Stimulated activated CD8-positive, alpha-beta memory T cell treated with anti-CD3 and anti-CD28 coated beads, Interleukin-7, amount 100 ng/mL, for 24 hours (primary cell): ENCODE measurements at regions not wholly inside any gene's neighbourhood (a gene's known extent, or its start where the extent isn't known, plus 50 kb on each side); places are given as distances from the start of the nearest gene placed in this dataset.
"Not testable (repeated sequence)": the region's sequence is repeated elsewhere in the genome, so short reads cannot be mapped to it uniquely, and the experiment has no call there.

Source experiments
- DNase-seq: peaks from one replicate; pipeline ENCODE4 v3.0.0-alpha.2; 2020; ENCODE audit warnings: low read depth

DNA sequence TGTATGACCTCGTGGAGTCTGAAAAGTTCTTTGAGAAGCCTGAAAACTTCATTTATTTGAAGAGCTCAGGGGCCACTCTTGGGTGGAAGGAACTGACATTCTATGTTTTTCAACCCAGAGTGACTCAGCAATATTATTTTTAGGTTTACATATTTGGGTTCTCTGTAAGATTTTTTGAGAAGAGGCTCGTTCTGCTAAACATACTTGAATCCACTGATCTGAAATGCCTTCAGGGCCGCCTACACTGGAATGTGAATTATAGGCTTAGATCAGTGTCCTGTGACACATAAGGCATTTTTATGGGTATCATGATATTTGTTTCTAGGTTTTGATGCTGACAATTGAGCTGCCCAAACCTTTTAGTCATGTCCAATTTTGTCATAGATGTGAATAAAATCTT, 86.2 kb downstream of the PSAT1 start:
- no peak for DNase-seq

DNA sequence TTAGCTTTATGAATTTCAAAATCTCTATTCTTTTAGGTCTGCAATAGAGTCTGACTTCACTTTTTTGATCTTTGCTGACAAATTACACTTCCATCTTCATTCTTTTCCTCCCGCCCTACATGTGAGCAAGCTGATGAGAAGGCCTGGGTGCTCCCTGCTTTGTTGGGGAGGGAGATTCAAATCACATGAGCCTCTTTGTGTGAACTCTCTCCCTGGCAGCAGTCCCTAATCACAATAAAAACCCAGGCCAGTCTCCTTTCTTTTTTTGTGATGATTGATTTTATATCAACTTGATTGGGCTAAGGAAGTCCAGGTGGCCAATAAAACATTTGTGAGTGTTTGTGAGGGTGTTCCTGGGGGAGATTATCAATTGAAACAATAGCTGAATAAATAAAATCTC, 89.4 kb downstream of the PSAT1 start:
- no peak for DNase-seq

DNA sequence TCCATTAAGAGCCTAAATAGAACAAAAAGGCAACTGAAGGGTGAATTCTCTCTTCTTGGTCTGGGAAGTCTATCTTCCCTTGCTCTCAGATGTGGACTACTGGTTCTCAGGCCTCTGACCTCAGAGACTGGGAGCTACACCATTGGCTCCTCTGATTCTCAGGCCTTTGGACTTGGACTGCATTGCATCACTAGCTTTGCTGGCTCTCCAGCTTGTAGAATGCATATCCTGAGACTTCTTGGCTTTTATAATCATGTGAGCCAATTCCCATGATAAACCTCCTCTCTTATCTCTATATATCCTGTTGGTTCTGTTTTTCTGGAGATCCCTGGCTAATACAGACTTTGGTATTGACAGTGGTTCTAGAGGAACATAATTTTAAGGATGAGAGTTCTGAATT, 89.8 kb downstream of the PSAT1 start:
- DNase-seq = no peak

DNA sequence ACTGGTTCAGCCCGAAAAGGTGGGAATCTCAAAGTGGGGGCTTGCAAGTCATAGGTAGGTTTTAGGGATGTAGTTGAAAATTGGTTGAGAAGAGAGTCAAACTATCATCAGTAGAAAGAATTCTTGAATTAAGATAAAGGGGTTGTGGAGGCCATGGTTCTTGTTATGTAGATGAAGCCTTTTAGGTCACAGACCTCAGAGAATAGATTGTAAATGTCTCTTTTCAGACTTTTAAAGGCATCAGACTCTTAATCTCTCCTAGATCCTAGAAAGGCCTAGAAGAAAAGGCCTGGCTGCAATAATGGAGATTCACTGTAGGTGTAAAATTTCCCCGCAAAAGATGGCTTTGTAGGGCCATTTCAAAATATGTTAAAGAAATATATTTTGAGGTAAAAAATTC, 96.4 kb downstream of the PSAT1 start:
- no peak for DNase-seq

DNA sequence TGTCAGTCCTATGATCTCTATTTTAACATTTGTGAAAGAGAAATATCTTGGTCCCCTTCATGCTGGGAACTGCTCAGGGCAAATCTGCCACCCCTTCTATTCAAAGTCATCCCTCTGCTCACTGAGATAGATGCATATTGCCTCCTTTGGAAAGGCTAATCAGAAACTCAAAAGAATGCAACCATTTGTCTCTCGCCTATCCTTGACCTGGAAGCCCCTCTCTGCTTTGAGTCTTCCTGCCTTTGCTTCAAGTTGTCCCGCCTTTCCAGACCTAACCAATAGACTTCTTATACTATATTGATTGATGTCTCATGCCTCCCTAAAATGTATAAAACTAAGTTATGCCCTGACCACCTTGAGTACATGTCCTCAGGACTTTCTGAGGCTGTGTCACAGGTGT, 97.0 kb downstream of the PSAT1 start:
- DNase-seq = no peak

DNA sequence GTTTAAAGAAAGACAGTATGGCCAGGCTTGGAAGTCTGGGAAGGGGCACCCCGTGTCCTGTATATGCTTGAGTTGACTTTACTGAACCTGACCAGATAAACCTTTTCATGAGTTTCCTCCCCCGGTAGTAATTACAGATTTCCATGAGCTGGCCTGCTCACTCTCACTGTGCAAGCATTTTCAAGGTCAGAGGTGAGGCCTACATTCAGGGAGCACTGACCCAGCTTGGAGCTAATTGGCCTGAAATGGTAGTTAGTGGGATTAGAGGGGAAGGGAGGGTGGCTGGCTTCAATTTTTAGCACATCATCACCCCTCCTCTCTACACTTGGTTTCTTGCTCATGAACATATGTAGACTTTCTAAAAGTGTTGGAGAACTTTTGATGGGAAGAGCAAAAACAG, 99.2 kb downstream of the PSAT1 start:
- DNase-seq = no peak

DNA sequence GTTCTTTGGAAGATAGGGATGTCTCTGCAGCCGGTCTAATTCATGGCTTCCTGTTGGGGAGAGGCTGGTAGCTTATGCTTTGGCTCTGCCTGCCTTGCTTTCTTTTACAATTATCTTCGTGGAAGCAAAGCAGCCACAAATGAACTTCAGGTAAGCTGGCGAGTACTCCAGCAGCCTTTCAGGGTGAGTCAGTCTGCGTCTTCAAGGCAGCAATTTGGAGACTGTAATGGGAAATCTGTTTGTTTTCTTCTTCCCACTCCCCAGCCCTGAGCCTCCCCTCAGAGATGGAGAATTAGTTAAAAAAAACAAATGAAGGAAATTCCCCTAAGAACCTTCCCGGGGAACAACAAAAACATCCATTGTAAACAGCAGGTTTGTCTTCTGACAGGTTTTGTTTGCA, 100.1 kb downstream of the PSAT1 start:
- DNase-seq = no peak

DNA sequence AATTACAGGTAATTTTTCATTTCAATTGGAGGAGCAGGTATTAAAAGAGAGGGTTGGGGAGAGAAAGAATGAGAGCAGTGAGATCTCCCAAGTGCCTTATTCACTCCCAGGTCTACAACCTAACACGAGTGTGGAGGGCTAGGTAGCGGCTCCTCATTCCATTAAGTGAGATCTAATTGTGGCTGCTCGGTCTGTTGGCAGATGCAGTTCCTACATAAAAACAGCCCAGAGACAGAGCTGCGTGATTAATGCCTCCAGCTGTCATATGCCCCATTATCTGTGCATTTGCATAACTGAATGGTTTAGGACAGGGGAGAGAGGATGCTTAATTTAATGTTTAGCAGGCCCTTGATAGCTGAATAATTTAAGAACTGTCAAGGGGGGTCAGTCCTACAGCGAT, 100.5 kb downstream of the PSAT1 start:
- no peak for DNase-seq

DNA sequence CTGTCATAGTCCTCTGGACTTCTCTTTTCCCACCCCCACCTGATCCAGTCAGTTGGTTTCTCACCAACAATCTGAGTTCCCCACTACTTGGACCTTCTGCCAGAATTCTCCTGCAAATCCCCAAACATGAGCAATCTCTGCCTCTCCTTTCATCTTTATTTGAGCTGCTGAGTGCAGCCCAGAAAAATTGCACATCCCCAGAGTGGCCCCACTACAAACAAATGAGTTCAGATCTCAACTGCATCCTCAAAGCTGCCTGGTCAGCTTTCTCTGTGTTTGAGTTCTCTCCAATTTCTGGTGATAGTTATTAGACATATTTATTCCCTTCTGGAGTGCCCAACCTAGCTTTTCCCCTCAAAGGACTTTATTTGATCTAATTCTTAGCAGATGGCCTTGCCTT, 102.2 kb downstream of the PSAT1 start:
- no peak for DNase-seq

DNA sequence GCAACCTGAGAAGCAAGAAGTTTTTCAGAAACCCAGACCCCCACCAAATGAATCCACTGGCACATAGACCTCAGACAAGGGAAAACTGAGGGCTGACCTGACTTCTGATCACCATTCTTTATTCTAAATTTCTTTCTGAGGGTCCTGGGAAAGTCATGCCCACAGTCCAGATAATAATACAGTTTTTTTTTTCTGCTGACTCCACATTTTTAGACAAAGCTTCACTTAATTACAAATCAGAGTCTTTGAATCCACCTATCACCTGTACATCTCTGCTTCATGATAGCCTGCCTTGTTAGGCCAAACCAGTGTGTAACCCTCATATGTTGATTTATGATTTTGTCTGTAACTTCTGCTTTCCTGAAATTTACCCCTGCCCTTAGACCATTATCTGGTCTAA, 103.6 kb downstream of the PSAT1 start:
- no peak for DNase-seq

DNA sequence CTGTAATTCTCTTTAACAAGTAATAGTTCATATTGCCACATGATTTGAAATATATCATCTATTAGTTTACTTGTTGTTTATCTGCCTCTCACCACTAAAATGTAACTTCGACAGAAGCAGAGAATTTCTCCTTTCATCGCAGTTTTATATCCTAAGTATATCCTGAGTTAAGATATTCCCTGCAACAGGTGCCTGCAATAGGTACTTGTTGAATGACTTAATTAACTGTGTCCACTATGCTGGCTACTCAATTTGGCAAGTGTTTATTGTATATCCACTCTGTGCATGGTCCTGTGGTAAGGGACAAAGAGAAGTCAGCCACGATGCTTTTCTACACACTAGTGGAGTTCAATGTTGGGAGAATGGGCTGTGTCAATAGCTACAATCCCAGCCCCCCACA, 108.5 kb downstream of the PSAT1 start:
- no peak for DNase-seq

DNA sequence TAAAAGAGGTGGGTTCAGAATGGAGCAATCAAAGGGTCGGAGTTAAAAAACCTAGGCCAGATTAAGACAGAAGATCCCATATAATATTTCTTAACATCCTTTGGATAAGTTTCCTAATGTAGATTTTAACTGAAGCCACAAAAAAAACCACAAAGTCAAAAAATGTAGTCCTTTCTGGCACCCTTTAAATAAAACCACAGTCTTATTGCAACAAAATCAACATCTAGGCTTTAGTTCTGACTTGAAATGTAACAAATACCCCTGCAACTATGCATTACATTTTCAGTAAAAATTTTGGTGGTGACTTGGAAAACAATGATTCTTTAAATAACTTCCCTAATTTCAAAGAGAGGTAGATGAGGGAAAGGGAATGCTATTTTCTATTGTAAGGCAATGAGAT, 109.2 kb downstream of the PSAT1 start:
- DNase-seq = no peak

DNA sequence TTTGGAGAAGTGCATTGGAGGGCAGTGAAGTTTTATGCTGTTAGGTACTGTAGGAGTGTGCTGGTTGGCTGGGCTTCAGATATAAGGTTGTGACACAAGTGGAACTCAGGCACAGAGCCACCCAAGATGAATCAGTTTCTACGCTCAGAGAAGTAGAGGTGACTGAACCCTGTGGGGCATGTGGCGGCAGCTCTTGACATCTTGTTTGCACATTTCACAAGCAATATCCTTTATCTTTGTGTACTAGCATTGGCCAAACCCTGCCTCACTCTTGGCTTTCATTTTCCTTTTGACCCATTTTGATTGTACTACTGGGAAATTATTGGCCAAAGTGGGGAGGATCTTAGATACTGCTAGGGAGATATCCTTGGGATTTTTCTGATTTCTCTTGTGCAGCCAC, 110.0 kb downstream of the PSAT1 start:
- no peak for DNase-seq

DNA sequence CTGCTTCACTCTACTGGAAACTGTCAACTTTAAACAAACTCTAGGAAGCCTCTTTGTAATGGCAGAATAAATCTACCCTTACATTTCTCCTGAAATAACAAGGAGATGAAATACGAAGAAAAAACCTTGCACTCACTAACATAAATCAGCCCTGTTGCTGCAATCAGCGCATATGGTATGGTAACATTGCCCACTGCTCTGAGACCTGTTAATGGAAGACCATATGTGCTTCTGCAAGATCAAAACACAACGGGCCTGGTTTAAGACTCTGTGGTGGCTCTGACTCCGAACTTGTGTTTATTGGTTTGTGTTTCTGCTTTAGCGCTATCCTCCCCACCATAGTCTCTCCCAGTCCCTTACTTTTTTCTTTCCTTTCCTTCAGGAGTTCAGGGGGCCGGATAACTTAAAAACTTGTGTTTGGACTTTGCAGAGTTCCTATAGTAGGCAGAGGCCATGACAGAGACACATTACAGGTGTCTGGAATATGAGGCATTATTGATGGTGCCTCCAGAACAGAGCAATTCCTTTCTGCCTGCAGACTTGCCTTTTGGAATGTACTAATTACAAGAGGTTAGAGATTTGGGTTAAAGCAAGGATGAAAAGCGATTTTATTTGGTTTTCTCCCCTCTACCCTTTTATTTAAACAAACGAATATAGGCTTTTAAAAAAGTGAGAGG, 110.8 kb downstream of the PSAT1 start:
- no peak for DNase-seq

DNA sequence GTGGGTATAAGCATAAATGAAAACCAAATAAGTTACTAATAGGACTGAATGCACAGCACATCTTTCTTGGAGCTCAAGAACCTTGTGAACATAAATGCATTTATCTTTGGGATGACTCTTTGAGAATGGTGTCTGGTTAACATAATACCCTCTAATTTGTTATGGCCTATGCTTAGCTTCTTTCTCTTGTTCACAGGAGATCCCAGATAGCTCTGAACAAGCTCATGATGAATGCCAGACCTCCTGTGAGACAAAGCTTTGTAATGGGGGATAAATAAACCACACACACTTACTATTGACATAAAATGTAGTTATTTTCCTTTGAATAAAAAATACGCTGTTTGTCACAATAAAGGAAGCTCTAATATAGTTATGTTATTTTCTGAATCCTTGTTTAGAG, 111.5 kb downstream of the PSAT1 start:
- no peak for DNase-seq

DNA sequence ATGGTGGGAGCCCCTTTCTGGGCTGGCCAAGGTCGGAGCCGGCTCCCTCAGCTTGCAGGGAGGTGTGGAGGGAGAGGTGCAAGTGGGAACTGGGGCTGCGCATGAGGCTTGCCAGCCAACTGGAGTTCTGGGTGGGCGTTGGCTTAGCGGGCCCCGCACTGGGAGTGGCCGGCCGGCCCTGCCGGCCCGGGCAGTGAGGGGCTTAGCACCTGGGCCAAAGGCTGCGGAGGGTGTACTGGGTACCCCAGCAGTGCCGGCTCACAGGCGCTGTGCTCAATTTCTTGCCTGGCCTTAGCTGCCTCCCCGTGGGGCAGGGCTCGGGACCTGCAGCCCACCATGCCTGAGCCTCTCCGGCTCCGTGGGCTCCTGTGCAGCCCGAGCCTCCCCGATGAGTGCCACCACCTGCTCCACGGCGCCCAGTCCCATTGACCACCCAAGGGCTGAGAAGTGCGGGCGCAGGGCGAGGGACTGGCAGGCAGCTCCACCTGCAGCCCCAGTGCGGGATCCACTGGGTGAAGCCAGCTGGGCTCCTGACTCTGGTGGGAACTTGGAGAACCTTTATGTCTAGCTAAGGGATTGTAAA, 113.1 kb downstream of the PSAT1 start:
- not testable (repeated sequence) for DNase-seq

DNA sequence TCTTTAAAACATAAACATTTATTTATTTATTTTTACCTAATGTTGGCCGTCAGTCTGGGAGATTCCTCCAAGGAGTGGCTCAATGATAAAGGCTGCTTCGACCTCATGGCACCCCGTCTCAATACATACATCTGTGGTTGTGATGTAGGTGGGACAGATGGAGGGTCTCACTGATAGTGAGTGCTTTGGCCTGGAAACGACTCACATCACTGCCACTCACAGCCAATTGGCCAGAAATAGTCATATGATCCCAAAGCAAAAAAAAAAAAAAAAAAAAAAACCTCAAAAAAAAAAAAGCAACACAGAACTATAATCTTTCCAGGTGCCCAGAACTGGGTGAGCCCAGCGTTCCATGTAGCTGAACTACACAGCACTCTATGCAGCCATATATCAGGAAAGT, 125.4 kb downstream of the PSAT1 start:
- DNase-seq = no peak

DNA sequence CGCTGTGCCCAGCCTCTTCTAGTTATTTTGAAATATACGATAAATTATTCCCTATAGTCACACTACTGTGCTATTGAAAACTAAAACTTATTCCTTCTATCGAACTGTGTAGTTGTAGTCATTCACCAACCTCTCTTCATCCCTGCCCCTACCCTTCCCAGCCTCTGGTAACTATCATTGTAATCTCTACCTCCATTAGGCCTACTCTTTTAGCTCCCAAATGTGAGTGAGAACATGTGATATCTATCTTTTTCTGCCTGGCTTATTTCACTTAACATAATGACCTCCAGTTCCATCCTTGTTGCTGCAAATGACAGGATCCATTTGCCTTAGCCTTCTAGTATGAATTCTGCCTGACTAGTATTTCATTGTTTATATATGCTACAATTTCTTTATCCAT, 127.4 kb downstream of the PSAT1 start:
- no peak for DNase-seq

DNA sequence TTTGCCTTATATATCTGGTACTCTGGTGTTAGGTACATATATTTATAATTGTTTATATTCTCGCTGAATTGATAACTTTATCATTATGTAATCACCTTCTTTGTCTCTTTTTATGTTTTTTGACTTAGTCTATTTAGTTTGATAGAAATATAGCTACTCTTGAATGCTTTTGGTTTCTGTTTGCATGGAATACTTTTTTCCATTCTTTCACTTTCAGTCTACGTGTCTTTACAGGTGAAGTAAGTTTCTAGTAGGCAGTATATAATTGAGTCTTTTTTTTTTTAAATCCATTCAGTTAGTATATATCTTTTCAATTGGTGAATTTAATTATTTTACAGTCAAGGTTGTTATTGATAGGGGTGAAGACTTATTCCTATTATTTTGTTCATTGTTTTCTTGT, 131.7 kb downstream of the PSAT1 start:
- no peak for DNase-seq

DNA sequence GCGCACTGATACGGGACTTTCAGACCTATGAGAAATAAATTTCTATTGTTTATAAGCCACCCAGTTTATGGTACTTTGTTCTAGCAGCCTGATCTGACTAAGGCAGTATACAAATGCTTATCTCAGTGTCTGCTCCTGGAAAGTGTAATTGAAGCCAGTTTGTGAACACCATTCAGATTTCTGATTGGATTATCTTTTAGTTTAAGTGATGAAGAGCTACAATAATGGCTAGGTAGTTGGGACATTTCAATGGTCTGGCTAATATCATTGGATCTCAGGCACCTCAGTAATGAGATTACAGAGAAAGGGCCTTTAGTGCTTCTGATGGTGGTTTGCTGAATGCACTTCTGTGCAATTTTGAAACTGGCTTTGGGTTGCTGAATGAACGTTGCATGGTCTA, 133.5 kb downstream of the PSAT1 start:
- no peak for DNase-seq

DNA sequence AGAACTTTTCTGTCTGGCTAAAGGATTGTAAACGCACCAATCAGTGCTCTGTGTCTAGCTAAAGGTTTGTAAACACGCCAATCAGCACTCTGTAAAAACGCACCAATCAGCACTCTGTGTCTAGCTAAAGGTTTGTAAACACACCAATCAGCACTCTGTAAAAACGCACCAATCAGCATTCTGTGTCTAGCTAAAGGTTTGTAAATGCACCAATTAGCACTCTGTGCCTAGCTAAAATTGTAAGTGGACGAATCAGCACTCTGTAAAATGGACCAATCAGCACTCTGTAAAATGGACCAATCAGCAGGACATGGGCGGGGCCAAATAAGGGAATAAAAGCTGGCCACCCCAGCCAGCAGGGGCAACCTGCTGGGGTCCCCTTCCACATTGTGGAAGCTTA, 134.1 kb downstream of the PSAT1 start:
- DNase-seq = not testable (repeated sequence)

DNA sequence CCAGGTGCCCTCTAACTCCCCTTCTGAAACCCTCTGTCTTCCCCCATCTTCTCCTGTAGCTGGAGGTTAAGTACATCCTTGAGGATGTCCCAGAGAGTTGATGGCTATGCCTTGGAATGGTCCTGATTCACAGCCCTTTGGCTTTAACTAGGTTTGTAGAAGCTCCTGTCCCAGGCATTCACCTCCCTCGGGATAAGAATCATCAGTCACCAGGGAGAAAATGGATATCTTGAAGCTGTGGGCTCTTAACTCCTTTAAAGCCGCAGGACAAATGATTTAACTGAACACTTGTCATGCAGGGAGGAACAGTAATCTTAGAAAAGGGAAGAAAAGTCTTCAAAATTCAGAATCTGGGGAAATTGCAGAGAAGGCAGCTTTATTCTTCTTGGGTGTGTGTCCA, 139.9 kb downstream of the PSAT1 start:
- no peak for DNase-seq

DNA sequence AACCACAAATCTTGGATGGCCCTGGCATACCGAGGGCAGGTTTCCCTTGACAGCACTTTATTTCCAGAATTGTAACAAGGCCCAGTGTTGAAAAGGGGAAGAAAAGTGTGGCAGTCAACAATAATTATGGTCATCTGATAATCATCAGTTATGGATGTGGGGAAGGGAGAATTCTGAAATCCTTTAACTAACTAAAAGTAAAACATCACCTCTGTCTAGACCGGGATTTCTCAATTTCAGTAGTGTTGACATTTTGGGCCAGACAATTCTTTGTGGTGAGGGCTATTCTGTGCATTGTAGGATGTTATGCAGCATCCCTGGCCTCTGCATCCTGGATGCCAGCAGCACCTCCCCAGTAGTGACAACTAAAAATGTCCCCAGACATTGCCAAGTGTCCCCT, 140.4 kb downstream of the PSAT1 start:
- no peak for DNase-seq

DNA sequence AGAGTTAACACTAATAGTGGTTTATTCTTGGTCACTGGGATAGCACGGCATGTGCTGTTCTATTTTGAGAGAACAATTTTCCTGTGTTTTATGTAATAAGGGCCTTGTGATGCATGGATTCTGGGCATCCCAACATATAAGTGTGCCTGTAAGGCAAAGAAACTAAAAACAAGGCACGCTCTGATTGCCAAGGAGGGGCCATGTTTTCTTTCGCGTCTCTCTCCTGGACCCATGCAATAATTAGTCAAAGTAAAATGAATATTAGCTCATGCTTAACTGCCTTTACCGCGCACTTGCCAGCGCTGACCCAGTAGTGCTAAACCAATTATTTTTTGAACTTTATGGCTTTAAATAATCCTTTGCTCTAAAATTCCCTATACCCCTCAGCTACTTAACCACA, 140.9 kb downstream of the PSAT1 start:
- DNase-seq = no peak

DNA sequence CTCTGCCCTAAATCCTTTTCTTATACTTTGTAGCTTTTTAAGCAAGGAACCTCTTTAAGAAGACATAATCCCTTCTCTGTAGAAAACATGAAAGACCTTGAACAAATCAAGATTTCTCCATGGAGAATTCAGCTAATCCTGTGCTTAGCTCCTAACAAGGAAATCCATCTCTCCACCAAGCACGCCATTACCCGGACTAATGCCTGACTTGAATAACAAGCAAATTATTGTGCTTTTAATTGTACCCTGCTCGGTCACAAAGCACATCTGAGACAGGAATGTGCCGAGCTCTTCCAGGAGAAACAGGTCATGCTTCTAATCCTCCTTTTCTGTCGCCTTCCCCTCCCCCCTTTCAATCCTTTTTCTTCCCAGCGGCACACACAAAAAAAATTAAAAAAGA, 141.3 kb downstream of the PSAT1 start:
- DNase-seq = no peak
